Fibroblast of lung (primary cell): ENCODE measurements at regions not wholly inside any gene's neighbourhood (a gene's known extent, or its start where the extent isn't known, plus 50 kb on each side); places are given as distances from the start of the nearest gene placed in this dataset.

Experiments
- EZH2 ChIP-seq: IDR thresholded peaks from 2 replicates; pipeline ENCODE4 v1.5.1; 2012; ENCODE audit warnings: low read length, control low read depth, mild to moderate bottlenecking; ENCODE audit errors: missing control alignments
- TF ChIP-seq, protein P1 (sequence below), 2 donors: IDR thresholded peaks in 1 of 2; conservative IDR thresholded peaks in 1 of 2; 1 replicate in 1 of 2; 2 replicates in 1 of 2; pipeline ENCODE4 v1.5.1; 2011 to 2012; ENCODE audit warnings: low read length in 2 of 2, control low read depth in 1 of 2, inconsistent platforms in 1 of 2, low read depth in 1 of 2, mild to moderate bottlenecking in 1 of 2

DNA sequence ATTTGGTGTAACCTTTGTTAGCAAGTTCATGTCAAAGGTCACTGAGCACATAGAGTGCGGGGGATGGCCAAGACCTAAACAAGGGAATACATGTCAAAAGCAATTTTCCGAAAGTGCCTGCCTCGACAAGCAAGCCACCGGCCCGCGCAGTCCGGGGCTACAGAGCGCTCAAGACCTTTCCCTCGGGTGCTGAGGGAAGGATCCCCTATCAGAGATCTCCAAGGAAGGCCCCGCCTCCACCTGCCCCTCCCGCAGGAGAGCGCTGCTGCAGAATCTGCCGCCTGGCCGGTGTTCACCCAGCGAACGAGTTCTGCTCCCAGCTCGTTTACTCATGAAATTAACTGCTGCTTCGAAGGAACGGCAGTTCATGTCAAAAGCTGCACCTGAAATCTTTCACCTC lies 252.7 kb downstream of the BMP7 start:
- TF ChIP-seq, protein P1, sequence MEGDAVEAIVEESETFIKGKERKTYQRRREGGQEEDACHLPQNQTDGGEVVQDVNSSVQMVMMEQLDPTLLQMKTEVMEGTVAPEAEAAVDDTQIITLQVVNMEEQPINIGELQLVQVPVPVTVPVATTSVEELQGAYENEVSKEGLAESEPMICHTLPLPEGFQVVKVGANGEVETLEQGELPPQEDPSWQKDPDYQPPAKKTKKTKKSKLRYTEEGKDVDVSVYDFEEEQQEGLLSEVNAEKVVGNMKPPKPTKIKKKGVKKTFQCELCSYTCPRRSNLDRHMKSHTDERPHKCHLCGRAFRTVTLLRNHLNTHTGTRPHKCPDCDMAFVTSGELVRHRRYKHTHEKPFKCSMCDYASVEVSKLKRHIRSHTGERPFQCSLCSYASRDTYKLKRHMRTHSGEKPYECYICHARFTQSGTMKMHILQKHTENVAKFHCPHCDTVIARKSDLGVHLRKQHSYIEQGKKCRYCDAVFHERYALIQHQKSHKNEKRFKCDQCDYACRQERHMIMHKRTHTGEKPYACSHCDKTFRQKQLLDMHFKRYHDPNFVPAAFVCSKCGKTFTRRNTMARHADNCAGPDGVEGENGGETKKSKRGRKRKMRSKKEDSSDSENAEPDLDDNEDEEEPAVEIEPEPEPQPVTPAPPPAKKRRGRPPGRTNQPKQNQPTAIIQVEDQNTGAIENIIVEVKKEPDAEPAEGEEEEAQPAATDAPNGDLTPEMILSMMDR (conservative IDR thresholded peaks at IDR 0.05 in 1 of 2, IDR thresholded peaks at IDR 0.05 in 1 of 2; ENCODE audit: low read depth in 1 of 2, low read length in 2 of 2), result no peak
- no peak for TF ChIP-seq EZH2
